ENCODE measurements at regions not wholly inside any gene's neighbourhood (a gene's known extent, or its start where the extent isn't known, plus 50 kb on each side); places are given as distances from the start of the nearest gene placed in this dataset.

GRCh38 chr14:28913056-28913455, 146.5 kb downstream of the FOXG1 start:
- Histone ChIP-seq H3K18ac (ENCODE audit: extremely low read depth, low read length) (no peak overlapping the region), H3K56ac (replicated peaks; ENCODE audit: insufficient read length, low read depth, low read length) (no peak overlapping the region), H4K5ac (ENCODE audit: insufficient read length, low read depth, low read length) (no peak overlapping the region), H3K36me3 (ENCODE audit: control insufficient read depth in 2 of 4, insufficient read depth in 4 of 4, low read length in 3 of 4) (no peaks in the 10 kb centered on the region), H3K9me3 (ENCODE audit: insufficient read depth in 2 of 2, low read depth in 1 of 2, low read length in 1 of 2) (no peaks in the 10 kb centered on the region), H3K23me2 (ENCODE audit: low read depth, low read length) (no peaks in the 10 kb centered on the region), H3K4ac (replicated peaks; ENCODE audit: insufficient read length, low read depth, low read length) (no peak overlapping the region), H2AK5ac (ENCODE audit: low read depth, low read length) (no peak overlapping the region), H3K4me2 (ENCODE audit: insufficient read depth in 1 of 2, low read depth in 2 of 2, low read length in 2 of 2) (no peak overlapping the region), H3K9ac (replicated peaks in 1 of 4; ENCODE audit: extremely low read depth in 1 of 4, low read depth in 3 of 4, low read length in 3 of 4) (no peak overlapping the region), H2BK15ac (ENCODE audit: low read length) (no peak overlapping the region), H3K27ac (ENCODE audit: low read depth, low read length) (no peak overlapping the region), H2BK20ac (ENCODE audit: low read length) (no peak overlapping the region), H3K79me1 (ENCODE audit: low read depth, low read length) (no peaks in the 10 kb centered on the region), H3K4me1 (replicated peaks in 1 of 4; ENCODE audit: control insufficient read depth in 3 of 4, insufficient read depth in 4 of 4, low read length in 3 of 4) (no peaks in the 10 kb centered on the region), H2AFZ (ENCODE audit: low read length) (no peak overlapping the region), H3K23ac (ENCODE audit: insufficient read length) (no peak overlapping the region), H3K4me3 (ENCODE audit: extremely low read depth in 1 of 4, insufficient read depth in 2 of 4, low read depth in 3 of 4, low read length in 4 of 4) (no peak overlapping the region), H4K20me1 (replicated peaks in 1 of 2; ENCODE audit: control insufficient read depth in 1 of 2, insufficient read depth in 2 of 2, low read length in 2 of 2) (no peaks in the 10 kb centered on the region), H3K27me3 (replicated peaks in 1 of 4; ENCODE audit: control insufficient read depth in 3 of 4, extremely low read depth in 1 of 4, insufficient read depth in 3 of 4, low read length in 3 of 4) (no peaks in the 10 kb centered on the region), H3K79me2 (ENCODE audit: control insufficient read depth in 1 of 2, insufficient read depth in 2 of 2, low read length in 2 of 2) (no peaks in the 10 kb centered on the region), H4K8ac (ENCODE audit: extremely low read depth, insufficient read depth, low read length) (no peak overlapping the region), H2BK5ac (ENCODE audit: low read depth, low read length) (no peak overlapping the region), H2BK12ac (ENCODE audit: low read depth, low read length) (no peak overlapping the region), H3K14ac (ENCODE audit: insufficient read length) (no peak overlapping the region), H4K91ac (replicated peaks; ENCODE audit: insufficient read length, low read length) (no peak overlapping the region), H2BK120ac (replicated peaks; ENCODE audit: low read depth, low read length) (no peak overlapping the region)
- no peak for FAIRE-seq
- DNase-seq (ENCODE audit: low read depth in 1 of 2, low spot score in 2 of 2) = no peak
- TF ChIP-seq USF2 (IDR thresholded peaks at IDR 0.05; ENCODE audit: low read length) (no peak), ATF3 (IDR thresholded peaks at IDR 0.05; ENCODE audit: insufficient read depth, low read depth, low read length) (no peak), CEBPB (IDR thresholded peaks at IDR 0.05; ENCODE audit: low read depth, low read length) (no peak), TAF1 (IDR thresholded peaks at IDR 0.05; ENCODE audit: low read depth, low read length) (no peak), SP4 (IDR thresholded peaks at IDR 0.05; ENCODE audit: low read length) (no peak), SAP30 (IDR thresholded peaks at IDR 0.05; ENCODE audit: insufficient read depth, insufficient replicate concordance, low read length) (no peak)
- ChIA-PET CTCF (ENCODE audit: partially characterized antibody) (no interaction called here), POLR2A (ENCODE audit: partially characterized antibody) (no interaction called here)
- 100% methylated on average over 1 of the region's 1 CpG; no CpG with 5 or more reads in 1 of the 2 experiments for WGBS, 2 experiments (ENCODE audit: extremely low coverage in 1 of 2, insufficient coverage in 1 of 2, insufficient read length in 1 of 2, insufficient replicate concordance in 2 of 2, low coverage in 1 of 2, low lambda C conversion rate in 2 of 2, missing lambda C conversion rate in 1 of 2)
